H1 (cell line): ENCODE measurements at regions not wholly inside any gene's neighbourhood (a gene's known extent, or its start where the extent isn't known, plus 50 kb on each side); places are given as distances from the start of the nearest gene placed in this dataset.

Experiments
- CTCF ChIA-PET: fragments of 300-600 bp; sonication (Branson Sonifier 250); formaldehyde crosslinking; loops from one replicate; lab custom pipeline; 2021; ENCODE audit not compliant: partially characterized antibody; lab: Charles Lee
- POLR2A ChIA-PET: fragments of 300-600 bp; sonication (Branson Sonifier 250); formaldehyde crosslinking; loops from one replicate; lab custom pipeline; 2021; ENCODE audit warnings: inconsistent platforms; ENCODE audit not compliant: partially characterized antibody; lab: Charles Lee
- DNase-seq, 2 experiments: peaks; one replicate each; pipeline versions ENCODE4 v3.0.0 to v3.0.0-alpha.2; 2010 to 2022; ENCODE audit warnings: low spot score in 2 of 2, low read depth in 1 of 2, mixed read lengths in 1 of 2
- FAIRE-seq: peaks from 2 replicates; lab custom pipeline; 2011; peaks lifted over from hg19 to GRCh38; lab: Jason Lieb, UNC
- H2AFZ ChIP-seq: 2 replicates; pipeline ENCODE4 v1.8.1; 2012; ENCODE audit warnings: low read length, inconsistent platforms
- H2AK5ac ChIP-seq: 2 replicates; pipeline ENCODE4 v1.6.1; 2013; ENCODE audit warnings: low read depth, low read length
- H2BK120ac ChIP-seq: replicated peaks from 2 replicates; pipeline ENCODE3; 2013; ENCODE audit warnings: low read depth, low read length, inconsistent platforms
- H2BK12ac ChIP-seq: 2 replicates; pipeline ENCODE4 v1.6.1; 2013; ENCODE audit warnings: low read depth, low read length
- H2BK15ac ChIP-seq: 2 replicates; pipeline ENCODE4 v1.6.1; 2013; ENCODE audit warnings: low read length
- H2BK20ac ChIP-seq: 2 replicates; pipeline ENCODE4 v1.6.1; 2013; ENCODE audit warnings: low read length
- H2BK5ac ChIP-seq: 2 replicates; pipeline ENCODE4 v1.6.1; 2013; ENCODE audit warnings: low read depth, low read length
- H3K14ac ChIP-seq: 2 replicates; pipeline ENCODE4 v1.6.1; 2013; ENCODE audit warnings: inconsistent platforms; ENCODE audit not compliant: insufficient read length
- H3K18ac ChIP-seq: 2 replicates; pipeline ENCODE4 v1.6.1; 2013; ENCODE audit warnings: low read length; ENCODE audit errors: extremely low read depth
- H3K23ac ChIP-seq: 2 replicates; pipeline ENCODE4 v1.6.1; 2013; ENCODE audit warnings: inconsistent platforms; ENCODE audit not compliant: insufficient read length
- H3K23me2 ChIP-seq: 2 replicates; pipeline ENCODE4 v1.6.1; 2013; ENCODE audit warnings: low read depth, low read length
- H3K27ac ChIP-seq: 2 replicates; pipeline ENCODE4 v1.6.1; 2011; ENCODE audit warnings: low read depth, low read length, inconsistent platforms
- H3K27me3 ChIP-seq, 4 experiments: replicated peaks in 1 of 4; 1 replicate in 1 of 4; 2 replicates in 3 of 4; pipeline versions ENCODE4 v1.6.1 to v1.8.1; 2011 to 2013; ENCODE audit warnings: low read length in 3 of 4, mild to moderate bottlenecking in 3 of 4, inconsistent platforms in 2 of 4, mixed read lengths in 2 of 4, moderate library complexity in 1 of 4; ENCODE audit not compliant: control insufficient read depth in 3 of 4, insufficient read depth in 3 of 4; ENCODE audit errors: extremely low read depth in 1 of 4
- H3K36me3 ChIP-seq, 4 experiments: 2 replicates each; pipeline versions ENCODE4 v1.6.1 to v1.8.1; 2011 to 2013; ENCODE audit warnings: mild to moderate bottlenecking in 4 of 4, low read length in 3 of 4, moderate library complexity in 2 of 4, control low read depth in 1 of 4, inconsistent platforms in 1 of 4; ENCODE audit not compliant: insufficient read depth in 4 of 4, control insufficient read depth in 2 of 4
- H3K4ac ChIP-seq: replicated peaks from 2 replicates; pipeline ENCODE3; 2013; ENCODE audit warnings: low read length, low read depth, mixed read lengths, inconsistent platforms; ENCODE audit not compliant: insufficient read length
- H3K4me1 ChIP-seq, 4 experiments: replicated peaks in 1 of 4; 1 replicate in 1 of 4; 2 replicates in 3 of 4; pipeline versions ENCODE4 v1.6.1 to v1.8.1; 2011 to 2013; ENCODE audit warnings: low read length in 3 of 4, inconsistent platforms in 2 of 4, mixed read lengths in 1 of 4; ENCODE audit not compliant: insufficient read depth in 4 of 4, control insufficient read depth in 3 of 4
- H3K4me2 ChIP-seq, 2 experiments: 2 replicates each; pipeline versions ENCODE4 v1.6.1 to v1.8.1; 2011 to 2013; ENCODE audit warnings: low read depth in 2 of 2, low read length in 2 of 2, control low read depth in 1 of 2, inconsistent platforms in 1 of 2, mild to moderate bottlenecking in 1 of 2; ENCODE audit not compliant: insufficient read depth in 1 of 2
- H3K4me3 ChIP-seq, 4 experiments: fragments of 200-600, 300-600 bp in 1 of 4; sonication (generic), shearing (Covaris generic), sonication (Bioruptor Twin) in 1 of 4; 2 replicates each; pipeline versions ENCODE4 v1.5.1 to v1.8.1; 2011 to 2016; ENCODE audit warnings: low read length in 4 of 4, low read depth in 3 of 4, control low read depth in 2 of 4, inconsistent platforms in 2 of 4, mild to moderate bottlenecking in 2 of 4, mixed read lengths in 1 of 4, moderate library complexity in 1 of 4; ENCODE audit not compliant: insufficient read depth in 2 of 4; ENCODE audit errors: extremely low read depth in 1 of 4
- H3K56ac ChIP-seq: replicated peaks from 2 replicates; pipeline ENCODE3; 2013; ENCODE audit warnings: low read depth, mild to moderate bottlenecking, mixed read lengths, low read length, inconsistent platforms; ENCODE audit not compliant: insufficient read length
- H3K79me1 ChIP-seq: 2 replicates; pipeline ENCODE4 v1.6.1; 2013; ENCODE audit warnings: low read depth, low read length, control low read depth
- H3K79me2 ChIP-seq, 2 experiments: 2 replicates each; pipeline versions ENCODE4 v1.6.1 to v1.8.1; 2012 to 2013; ENCODE audit warnings: low read length in 2 of 2, mild to moderate bottlenecking in 2 of 2, inconsistent platforms in 1 of 2; ENCODE audit not compliant: insufficient read depth in 2 of 2, control insufficient read depth in 1 of 2
- H3K9ac ChIP-seq, 4 experiments: replicated peaks in 1 of 4; 1 replicate in 1 of 4; 2 replicates in 3 of 4; pipeline versions ENCODE4 v1.6.1 to v1.8.1; 2011 to 2013; ENCODE audit warnings: low read depth in 3 of 4, low read length in 3 of 4, control low read depth in 2 of 4, mild to moderate bottlenecking in 2 of 4, moderate library complexity in 2 of 4, inconsistent platforms in 1 of 4; ENCODE audit errors: extremely low read depth in 1 of 4
- H3K9me3 ChIP-seq, 2 experiments: 2 replicates each; pipeline versions ENCODE4 v1.6.1 to v1.8.1; 2012 to 2013; ENCODE audit warnings: mild to moderate bottlenecking in 2 of 2, moderate library complexity in 2 of 2, control low read depth in 1 of 2, inconsistent platforms in 1 of 2, low read depth in 1 of 2, low read length in 1 of 2, mixed read lengths in 1 of 2; ENCODE audit not compliant: insufficient read depth in 2 of 2
- H4K20me1 ChIP-seq, 2 experiments: replicated peaks in 1 of 2; 2 replicates each; pipeline versions ENCODE3 to v1.8.1; 2011 to 2013; ENCODE audit warnings: inconsistent platforms in 2 of 2, low read length in 2 of 2, mild to moderate bottlenecking in 1 of 2; ENCODE audit not compliant: insufficient read depth in 2 of 2, control insufficient read depth in 1 of 2
- H4K5ac ChIP-seq: 2 replicates; pipeline ENCODE4 v1.6.1; 2013; ENCODE audit warnings: low read length, low read depth, mixed read lengths, inconsistent platforms; ENCODE audit not compliant: insufficient read length
- H4K8ac ChIP-seq: 2 replicates; pipeline ENCODE4 v1.8.0; 2013; ENCODE audit warnings: mild to moderate bottlenecking, moderate library complexity, low read length, inconsistent platforms; ENCODE audit not compliant: insufficient read depth; ENCODE audit errors: extremely low read depth
- H4K91ac ChIP-seq: replicated peaks from 2 replicates; pipeline ENCODE3; 2013; ENCODE audit warnings: low read length, mixed read lengths, inconsistent platforms; ENCODE audit not compliant: insufficient read length
- EP300 ChIP-seq, 2 experiments: IDR thresholded peaks; 1 replicate in 1 of 2; 2 replicates in 1 of 2; pipeline ENCODE4 v1.6.1; 2011 to 2012; ENCODE audit warnings: low read depth in 2 of 2, low read length in 2 of 2, mild to moderate bottlenecking in 2 of 2, borderline replicate concordance in 1 of 2, inconsistent platforms in 1 of 2, moderate library complexity in 1 of 2
- HDAC6 ChIP-seq: IDR thresholded peaks from one replicate; pipeline ENCODE4 v1.7.1; 2012; ENCODE audit warnings: low read depth, mild to moderate bottlenecking, inconsistent platforms, low read length, moderate library complexity
- POLR2A ChIP-seq, 2 experiments: IDR thresholded peaks; 1 replicate in 1 of 2; 2 replicates in 1 of 2; pipeline ENCODE4 v1.6.1; 2011; ENCODE audit warnings: low read depth in 2 of 2, low read length in 2 of 2, mild to moderate bottlenecking in 2 of 2; ENCODE audit errors: control extremely low read depth in 1 of 2
- RFX5 ChIP-seq: IDR thresholded peaks from 2 replicates; pipeline ENCODE4 v1.6.1; 2011; ENCODE audit warnings: low read depth, low read length, improper control_type of control experiment, borderline replicate concordance
- RXRA ChIP-seq: IDR thresholded peaks from 2 replicates; pipeline ENCODE4 v1.6.1; 2011; ENCODE audit warnings: low read depth, mild to moderate bottlenecking, low read length, moderate library complexity; ENCODE audit not compliant: insufficient read depth
- SP1 ChIP-seq: IDR thresholded peaks from 2 replicates; pipeline ENCODE4 v1.6.1; 2011; ENCODE audit warnings: low read depth, low read length
- TAF7 ChIP-seq: optimal IDR thresholded peaks from 2 replicates; pipeline ENCODE3; 2011; ENCODE audit warnings: low read depth, mild to moderate bottlenecking, inconsistent platforms, low read length, moderate library complexity, borderline replicate concordance
- WGBS, 2 experiments: shearing (Covaris generic) in 1 of 2; methylation state at CpG; one replicate each; pipeline versions ENCODE4 v1.1.6 to v1.1.7; 2013 to 2015; ENCODE audit warnings: low lambda C conversion rate in 2 of 2, mixed read lengths in 2 of 2, inconsistent platforms in 1 of 2, low coverage in 1 of 2, missing lambda C conversion rate in 1 of 2; ENCODE audit not compliant: insufficient replicate concordance in 2 of 2, insufficient coverage in 1 of 2, insufficient read length in 1 of 2; ENCODE audit errors: extremely low coverage in 1 of 2, missing lambda C conversion rate in 1 of 2; 5-methylcytosine and 5-hydroxymethylcytosine counted together

GRCh38 chr12:76265424-76266180 lies 82.6 kb downstream of the BBS10 start:
- no peak overlapping the region for H4K5ac ChIP-seq
- ChIA-PET CTCF (no interaction called here), POLR2A (no interaction called here)
- no peak overlapping the region for H3K23ac ChIP-seq
- WGBS, 2 experiments: 86% methylated on average over 3 of the region's 3 CpGs; no CpG with 5 or more reads in 1 of the 2 experiments
- H3K14ac ChIP-seq: no peak overlapping the region
- H3K4me2 ChIP-seq: no peak overlapping the region
- no peaks in the 10 kb centered on the region for H3K79me2 ChIP-seq
- H3K4ac ChIP-seq: no peak overlapping the region
- no peaks in the 10 kb centered on the region for H3K23me2 ChIP-seq
- no peak overlapping the region for H3K18ac ChIP-seq
- no peak overlapping the region for H4K8ac ChIP-seq
- no peak overlapping the region for H3K56ac ChIP-seq
- no peak overlapping the region for H2BK120ac ChIP-seq
- no peak for TF ChIP-seq SP1
- TF ChIP-seq RXRA: no peak
- TF ChIP-seq HDAC6: no peak
- TF ChIP-seq TAF7: no peak
- TF ChIP-seq RFX5: no peak
- TF ChIP-seq POLR2A (IDR thresholded peaks at IDR 0.05; ENCODE audit: control extremely low read depth in 1 of 2, low read depth in 2 of 2, low read length in 2 of 2): no peak
- TF ChIP-seq EP300 (IDR thresholded peaks at IDR 0.05; ENCODE audit: borderline replicate concordance in 1 of 2, low read depth in 2 of 2, low read length in 2 of 2): no peak
- H3K27ac ChIP-seq: no peak overlapping the region
- H4K91ac ChIP-seq: no peak overlapping the region
- H2BK5ac ChIP-seq: no peak overlapping the region
- no peak overlapping the region for H2AK5ac ChIP-seq
- FAIRE-seq: no peak
- H2AFZ ChIP-seq: no peak overlapping the region
- DNase-seq: no peak
- no peak overlapping the region for H2BK12ac ChIP-seq
- no peaks in the 10 kb centered on the region for H3K36me3 ChIP-seq
- H4K20me1 ChIP-seq: no peaks in the 10 kb centered on the region
- H3K9ac ChIP-seq: no peak overlapping the region
- H3K27me3 ChIP-seq: no peaks in the 10 kb centered on the region
- no peaks in the 10 kb centered on the region for H3K4me1 ChIP-seq
- no peak overlapping the region for H2BK20ac ChIP-seq
- H3K9me3 ChIP-seq: peaks cover 0 to 3% of the 10 kb centered on the region in 2 experiments; a peak in 1 of 4 replicates
- H3K4me3 ChIP-seq: no peak overlapping the region
- H3K79me1 ChIP-seq: no peaks in the 10 kb centered on the region
- no peak overlapping the region for H2BK15ac ChIP-seq
